ENCODE measurements at regions not wholly inside any gene's neighbourhood (a gene's known extent, or its start where the extent isn't known, plus 50 kb on each side); places are given as distances from the start of the nearest gene placed in this dataset.

GRCh38 chr6:105994118-105994590, 92.0 kb upstream of the PRDM1 start:
- ATAC-seq (ENCODE audit: low FRiP score) (peak; percentile 69), DNase-seq (peak in 1 of 2 donors; percentile 70)
- intact Hi-C loops (cut with DNase I), result no loop called here
- H3K27me3 ChIP-seq (ENCODE audit: control insufficient read depth in 1 of 2, insufficient read depth in 2 of 2, low read length in 1 of 2), result peaks cover 0 to 3% of the 10 kb centered on the region in 2 donors
- no peaks in the 10 kb centered on the region for H3K36me3 ChIP-seq (ENCODE audit: control insufficient read depth in 1 of 2, insufficient read depth in 2 of 2, low read length in 1 of 2)
- 5 to 8% methylated on average over 44 of the region's 44 CpGs for WGBS, 2 donors
- H3K4me3 ChIP-seq (ENCODE audit: low read length in 2 of 2), result peak overlapping the region; percentile 15 to 64
- no peaks in the 10 kb centered on the region for H3K9me3 ChIP-seq (ENCODE audit: control insufficient read depth, low read length)
- H3K4me1 ChIP-seq (ENCODE audit: control insufficient read depth in 1 of 2, insufficient read depth in 2 of 2, low read length in 2 of 2), result no peaks in the 10 kb centered on the region
- no peak overlapping the region for H3K27ac ChIP-seq (ENCODE audit: low read depth in 1 of 2, low read length in 2 of 2)

DNA sequence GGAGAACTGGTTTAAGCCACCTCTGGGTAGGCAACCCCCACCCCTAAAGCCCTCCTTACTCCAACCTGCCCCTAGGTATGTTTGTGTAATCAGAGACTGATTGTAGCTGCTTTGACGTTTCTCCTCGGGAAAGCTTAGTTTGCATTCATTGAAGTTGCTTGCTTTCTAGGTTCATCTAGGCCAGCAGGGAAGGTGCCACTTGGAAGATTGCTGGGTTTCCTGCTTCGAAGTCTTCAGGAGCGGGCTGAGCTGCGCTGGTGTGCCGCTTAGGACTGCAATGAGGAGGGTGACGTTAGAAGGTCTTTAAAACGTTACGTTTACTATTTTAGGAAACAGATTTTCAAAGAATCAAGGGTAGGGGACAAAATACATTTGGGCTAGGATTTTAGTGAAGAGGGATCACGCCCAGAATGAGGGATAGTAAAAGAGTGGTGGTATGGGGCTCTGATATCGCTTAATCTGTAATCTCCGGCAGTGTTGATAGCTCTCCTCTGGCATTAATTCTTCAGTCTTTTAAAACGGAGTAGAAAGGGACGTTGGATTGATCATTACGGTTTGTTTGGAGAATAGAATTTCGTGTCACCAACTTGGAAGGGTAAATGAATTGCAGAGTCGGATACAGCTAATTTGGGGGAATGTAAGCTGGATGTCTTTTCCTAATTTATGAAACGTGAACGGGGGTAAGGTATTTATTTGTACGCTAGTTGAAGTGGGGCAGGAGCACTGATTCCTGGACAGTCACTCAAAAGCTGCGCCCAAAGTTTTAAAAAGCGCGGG, 92.6 kb upstream of the PRDM1 start:
- H3K27me3 ChIP-seq (ENCODE audit: control insufficient read depth in 1 of 2, insufficient read depth in 2 of 2, low read length in 1 of 2), result peaks cover 0 to 3% of the 10 kb centered on the region in 2 donors
- H3K4me1 ChIP-seq (ENCODE audit: control insufficient read depth in 1 of 2, insufficient read depth in 2 of 2, low read length in 2 of 2), result no peaks in the 10 kb centered on the region
- no peak for DNase-seq
- no peaks in the 10 kb centered on the region for H3K9me3 ChIP-seq (ENCODE audit: control insufficient read depth, low read length)
- intact Hi-C loops (cut with DNase I), result no loop called here
- no peak for ATAC-seq (ENCODE audit: low FRiP score)
- H3K27ac ChIP-seq (ENCODE audit: low read depth in 1 of 2, low read length in 2 of 2), result no peak overlapping the region
- 18 to 19% methylated on average over 23 of the region's 23 CpGs for WGBS, 2 donors
- no peaks in the 10 kb centered on the region for H3K36me3 ChIP-seq (ENCODE audit: control insufficient read depth in 1 of 2, insufficient read depth in 2 of 2, low read length in 1 of 2)
- no peak overlapping the region for H3K4me3 ChIP-seq (ENCODE audit: low read length in 2 of 2)

DNA sequence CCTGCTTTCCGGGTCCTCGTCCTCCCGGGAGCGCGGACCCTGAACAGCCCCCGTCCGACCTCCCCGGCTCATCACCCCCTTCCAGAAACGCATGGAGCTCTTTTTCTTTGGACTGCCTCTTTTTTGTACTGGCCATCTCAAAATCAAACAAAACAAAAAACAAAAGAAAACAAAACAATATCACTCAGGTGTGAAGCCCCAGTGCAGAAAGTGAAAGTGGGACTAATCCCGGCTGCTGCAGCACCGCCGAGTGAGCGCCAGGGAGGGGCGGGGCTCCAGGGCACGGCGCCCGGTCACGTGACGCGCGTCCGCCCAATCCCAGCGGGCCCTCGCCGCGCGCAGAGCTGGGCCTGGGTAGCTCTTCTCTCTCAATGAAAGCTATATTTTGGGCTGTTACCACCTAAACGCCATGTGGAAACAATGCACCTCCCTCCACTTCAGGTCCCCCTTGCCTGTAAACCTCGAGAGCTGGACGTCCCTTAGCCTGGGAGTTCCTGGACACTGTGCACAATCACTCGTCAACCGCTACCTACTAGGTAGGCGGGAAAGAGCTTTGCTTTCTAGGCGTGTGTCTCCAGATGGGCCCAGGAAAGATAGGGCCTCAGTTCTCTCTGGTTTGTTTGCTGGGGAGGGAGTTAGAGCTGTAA, 93.7 kb upstream of the PRDM1 start:
- peak; percentile 92 for ATAC-seq (ENCODE audit: low FRiP score)
- H3K27me3 ChIP-seq (ENCODE audit: control insufficient read depth in 1 of 2, insufficient read depth in 2 of 2, low read length in 1 of 2), result peaks cover 0 to 3% of the 10 kb centered on the region in 2 donors
- no peaks in the 10 kb centered on the region for H3K4me1 ChIP-seq (ENCODE audit: control insufficient read depth in 1 of 2, insufficient read depth in 2 of 2, low read length in 2 of 2)
- DNase-seq, result peak; percentile 88 to 91
- WGBS, 2 donors, result 1 to 2% methylated on average over 34 of the region's 34 CpGs
- H3K4me3 ChIP-seq (ENCODE audit: low read length in 2 of 2), result peak overlapping the region; percentile 40 to 82
- H3K27ac ChIP-seq (ENCODE audit: low read depth in 1 of 2, low read length in 2 of 2), result no peak overlapping the region
- H3K36me3 ChIP-seq (ENCODE audit: control insufficient read depth in 1 of 2, insufficient read depth in 2 of 2, low read length in 1 of 2), result no peaks in the 10 kb centered on the region
- intact Hi-C loops (cut with DNase I), result no loop called here
- H3K9me3 ChIP-seq (ENCODE audit: control insufficient read depth, low read length), result no peaks in the 10 kb centered on the region

DNA sequence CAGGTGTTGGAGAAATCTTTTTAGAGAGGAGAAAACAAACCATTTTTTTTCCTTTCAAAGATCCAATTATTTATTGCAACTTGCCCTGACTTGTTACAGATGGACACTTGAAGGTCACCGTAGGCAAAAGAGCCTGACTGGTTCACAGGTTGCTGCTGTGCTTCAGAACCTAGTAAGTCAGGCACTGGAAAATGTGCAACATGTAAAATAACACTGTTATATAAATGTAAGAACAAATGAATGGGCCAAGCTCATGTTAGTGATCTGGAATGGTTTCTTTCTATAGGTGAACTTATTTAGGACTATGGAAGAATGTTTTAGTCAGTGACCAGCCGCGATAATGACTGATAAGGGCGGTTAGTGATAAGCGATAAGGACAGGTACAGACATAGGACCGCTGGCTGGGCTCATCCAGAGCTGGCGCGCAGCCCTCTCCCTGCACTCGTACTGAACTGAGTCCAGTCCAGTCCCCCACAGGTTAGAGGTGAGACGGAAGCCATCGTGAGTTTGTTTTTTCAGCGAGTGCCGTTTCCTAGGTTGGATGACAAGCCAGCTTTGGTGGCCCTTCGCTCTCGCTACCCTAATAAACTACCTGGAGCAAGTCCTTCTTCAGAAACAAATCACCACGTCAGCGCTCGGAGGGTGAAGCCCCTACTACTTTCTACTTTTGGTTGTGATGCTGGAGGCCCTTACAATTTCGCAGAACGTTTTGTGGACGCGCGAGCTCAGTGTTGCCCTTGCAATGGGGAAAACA, 94.4 kb upstream of the PRDM1 start:
- Histone ChIP-seq H3K4me1 (ENCODE audit: control insufficient read depth in 1 of 2, insufficient read depth in 2 of 2, low read length in 2 of 2) (no peaks in the 10 kb centered on the region), H3K27me3 (ENCODE audit: control insufficient read depth in 1 of 2, insufficient read depth in 2 of 2, low read length in 1 of 2) (peaks cover 0 to 3% of the 10 kb centered on the region in 2 donors), H3K27ac (ENCODE audit: low read depth in 1 of 2, low read length in 2 of 2) (no peak overlapping the region), H3K4me3 (ENCODE audit: low read length in 2 of 2) (peak overlapping the region; percentile 40 to 82), H3K36me3 (ENCODE audit: control insufficient read depth in 1 of 2, insufficient read depth in 2 of 2, low read length in 1 of 2) (no peaks in the 10 kb centered on the region), H3K9me3 (ENCODE audit: control insufficient read depth, low read length) (no peaks in the 10 kb centered on the region)
- WGBS, 2 donors, result 9% methylated on average over 23 of the region's 23 CpGs
- ATAC-seq (ENCODE audit: low FRiP score) (no peak), DNase-seq (no peak)
- intact Hi-C loops (cut with DNase I), result no loop called here

DNA sequence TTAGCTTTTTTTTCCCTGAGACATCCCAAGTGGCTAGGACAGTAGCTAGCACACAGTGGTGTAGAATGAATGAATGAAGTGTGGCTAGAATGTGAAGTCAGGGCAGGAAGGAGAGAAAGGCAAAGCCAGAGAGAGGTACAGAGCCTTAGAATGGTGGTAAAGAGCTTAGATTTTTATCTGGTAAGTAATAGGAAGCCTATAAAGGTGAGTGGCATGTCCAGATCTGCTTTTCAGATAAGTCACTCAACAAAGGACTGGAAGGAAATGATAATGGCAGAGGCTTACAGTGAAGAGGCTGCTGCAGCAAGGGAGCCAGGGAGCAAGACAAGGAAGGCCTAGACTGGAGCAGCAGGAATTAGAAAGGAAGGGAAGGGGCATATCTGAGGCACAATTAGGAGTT, 96.0 kb upstream of the PRDM1 start:
- Histone ChIP-seq H3K27me3 (ENCODE audit: control insufficient read depth in 1 of 2, insufficient read depth in 2 of 2, low read length in 1 of 2) (peaks cover 0 to 3% of the 10 kb centered on the region in 2 donors), H3K36me3 (ENCODE audit: control insufficient read depth in 1 of 2, insufficient read depth in 2 of 2, low read length in 1 of 2) (no peaks in the 10 kb centered on the region), H3K27ac (ENCODE audit: low read depth in 1 of 2, low read length in 2 of 2) (no peak overlapping the region), H3K4me1 (ENCODE audit: control insufficient read depth in 1 of 2, insufficient read depth in 2 of 2, low read length in 2 of 2) (no peaks in the 10 kb centered on the region), H3K4me3 (ENCODE audit: low read length in 2 of 2) (no peak overlapping the region), H3K9me3 (ENCODE audit: control insufficient read depth, low read length) (no peaks in the 10 kb centered on the region)
- no peak for ATAC-seq (ENCODE audit: low FRiP score)
- intact Hi-C loops (cut with DNase I), result no loop called here
- no peak for DNase-seq

DNA sequence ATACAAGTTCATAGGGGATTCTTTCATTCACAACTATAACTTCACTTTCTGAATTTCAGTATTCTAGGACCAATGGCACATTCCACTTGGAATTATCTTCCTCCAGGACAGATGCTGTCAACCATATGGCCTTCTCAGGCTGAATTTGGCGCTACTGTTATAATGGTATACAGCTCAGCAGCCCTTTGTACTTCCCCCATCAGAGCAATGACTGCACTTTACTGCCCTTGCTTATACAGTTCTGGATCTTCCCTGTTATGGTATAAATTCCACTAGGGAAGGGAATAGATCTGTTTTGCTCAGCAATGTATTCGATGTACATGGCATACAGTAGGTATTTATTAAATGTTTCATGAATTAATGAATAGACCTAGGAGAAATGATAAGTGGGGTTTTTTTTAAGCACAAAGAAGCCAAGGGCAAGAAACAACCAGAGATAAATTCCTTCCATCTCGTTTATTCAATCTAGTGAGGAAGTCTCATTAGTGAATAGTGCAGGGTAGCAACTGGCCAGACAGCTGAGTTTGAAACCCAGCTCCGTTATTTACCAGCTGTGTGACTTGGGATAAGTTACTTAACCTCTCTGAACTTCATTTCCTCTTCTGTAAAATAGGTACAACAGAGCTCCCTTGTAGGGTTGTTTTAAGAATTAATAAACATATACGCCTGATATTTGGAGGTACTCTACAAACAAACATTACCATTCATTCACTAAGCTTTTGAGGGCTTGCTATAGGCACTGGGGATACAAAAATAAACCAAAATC, 97.1 kb upstream of the PRDM1 start:
- peaks cover 0 to 6% of the 10 kb centered on the region in 2 donors for H3K27me3 ChIP-seq (ENCODE audit: control insufficient read depth in 1 of 2, insufficient read depth in 2 of 2, low read length in 1 of 2)
- intact Hi-C loops (cut with DNase I), result no loop called here
- WGBS, 2 donors, result 56 to 63% methylated on average over 5 of the region's 5 CpGs

GRCh38 chr6:105988321-105988720, 97.8 kb upstream of the PRDM1 start:
- no peak for ATAC-seq (ENCODE audit: low FRiP score)
- no peak for DNase-seq
- Histone ChIP-seq H3K4me3 (ENCODE audit: low read length in 2 of 2) (no peak overlapping the region), H3K27ac (ENCODE audit: low read depth in 1 of 2, low read length in 2 of 2) (no peak overlapping the region), H3K27me3 (ENCODE audit: control insufficient read depth in 1 of 2, insufficient read depth in 2 of 2, low read length in 1 of 2) (peaks cover 0 to 6% of the 10 kb centered on the region in 2 donors), H3K4me1 (ENCODE audit: control insufficient read depth in 1 of 2, insufficient read depth in 2 of 2, low read length in 2 of 2) (no peaks in the 10 kb centered on the region), H3K9me3 (ENCODE audit: control insufficient read depth, low read length) (peaks cover 1% of the 10 kb centered on the region), H3K36me3 (ENCODE audit: control insufficient read depth in 1 of 2, insufficient read depth in 2 of 2, low read length in 1 of 2) (no peaks in the 10 kb centered on the region)
- intact Hi-C loops (cut with DNase I), result no loop called here

More for the DNA sequence above, 97.1 kb upstream of the PRDM1 start:
- no peak for ATAC-seq (ENCODE audit: low FRiP score)
- Histone ChIP-seq H3K9me3 (ENCODE audit: control insufficient read depth, low read length) (peaks cover 1% of the 10 kb centered on the region), H3K4me3 (ENCODE audit: low read length in 2 of 2) (no peak overlapping the region), H3K36me3 (ENCODE audit: control insufficient read depth in 1 of 2, insufficient read depth in 2 of 2, low read length in 1 of 2) (no peaks in the 10 kb centered on the region), H3K4me1 (ENCODE audit: control insufficient read depth in 1 of 2, insufficient read depth in 2 of 2, low read length in 2 of 2) (no peaks in the 10 kb centered on the region), H3K27ac (ENCODE audit: low read depth in 1 of 2, low read length in 2 of 2) (no peak overlapping the region)
- no peak for DNase-seq

DNA sequence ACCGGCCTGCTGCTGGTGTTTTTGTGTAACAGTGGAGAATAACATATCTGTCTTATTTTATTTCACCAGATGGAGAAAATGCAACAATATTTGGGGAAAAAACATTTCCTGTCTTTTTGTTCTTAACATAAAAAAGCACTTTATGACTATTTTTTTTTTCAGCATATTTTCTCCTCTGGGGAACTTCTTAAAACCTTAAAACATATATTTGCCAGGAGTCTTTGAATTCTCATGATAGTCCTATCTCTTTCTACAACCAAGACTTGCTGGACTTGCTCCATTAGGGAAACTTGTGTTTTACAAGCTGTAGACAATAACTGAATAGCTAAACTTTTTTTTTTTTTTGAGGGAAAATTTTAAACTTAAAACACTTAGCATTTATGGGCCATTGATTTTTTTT, 98.6 kb upstream of the PRDM1 start:
- no peak for DNase-seq
- no peak for ATAC-seq (ENCODE audit: low FRiP score)
- Histone ChIP-seq H3K36me3 (ENCODE audit: control insufficient read depth in 1 of 2, insufficient read depth in 2 of 2, low read length in 1 of 2) (no peaks in the 10 kb centered on the region), H3K27ac (ENCODE audit: low read depth in 1 of 2, low read length in 2 of 2) (no peak overlapping the region), H3K9me3 (ENCODE audit: control insufficient read depth, low read length) (peaks cover 1% of the 10 kb centered on the region), H3K4me3 (ENCODE audit: low read length in 2 of 2) (no peak overlapping the region), H3K27me3 (ENCODE audit: control insufficient read depth in 1 of 2, insufficient read depth in 2 of 2, low read length in 1 of 2) (peaks cover 0 to 6% of the 10 kb centered on the region in 2 donors), H3K4me1 (ENCODE audit: control insufficient read depth in 1 of 2, insufficient read depth in 2 of 2, low read length in 2 of 2) (no peaks in the 10 kb centered on the region)
- intact Hi-C loops (cut with DNase I), result no loop called here
- WGBS, 2 donors, result 70 to 72% methylated on average over 1 of the region's 1 CpG

Measured in aorta (tissue), 5 donors.